HEK293T (cell line): ENCODE measurements at regions not wholly inside any gene's neighbourhood (a gene's known extent, or its start where the extent isn't known, plus 50 kb on each side); places are given as distances from the start of the nearest gene placed in this dataset.

ENCODE experiments used
- CTCF ChIA-PET: fragments of 350-600 bp; formaldehyde crosslinking; extraction: SDS; loops from one replicate; lab custom pipeline; 2021; ENCODE audit warnings: antibody characterized with exemption, inconsistent platforms; lab: Yijun Ruan, JAX
- POLR2A ChIA-PET: fragments of 350-600 bp; formaldehyde crosslinking; extraction: SDS; loops from one replicate; lab custom pipeline; 2020; ENCODE audit warnings: antibody characterized with exemption, inconsistent platforms; lab: Yijun Ruan, JAX
- DNase-seq: peaks from one replicate; pipeline ENCODE4 v3.0.0; 2012; ENCODE audit warnings: mixed read lengths; ENCODE audit errors: extremely low spot score
- ARNT ChIP-seq: fragments of 450-650 bp; IDR thresholded peaks from 2 replicates; pipeline ENCODE4 v1.6.1; 2017; ENCODE audit warnings: mild to moderate bottlenecking
- BHLHE40 ChIP-seq: fragments of 450-650 bp; IDR thresholded peaks from 2 replicates; pipeline ENCODE4 v1.6.1; 2016; ENCODE audit warnings: mild to moderate bottlenecking, moderate library complexity, borderline replicate concordance
- CTBP1 ChIP-seq: fragments of 450-650 bp; IDR thresholded peaks from 2 replicates; pipeline ENCODE4 v1.6.1; 2016; ENCODE audit warnings: borderline replicate concordance
- ELF4 ChIP-seq: fragments of 450-650 bp; IDR thresholded peaks from 2 replicates; pipeline ENCODE4 v1.6.1; 2017; ENCODE audit warnings: antibody characterized with exemption
- FOXA1 ChIP-seq: fragments of 450-650 bp; IDR thresholded peaks from 2 replicates; pipeline ENCODE4 v1.6.1; 2016; ENCODE audit warnings: mild to moderate bottlenecking
- FOXK2 ChIP-seq: fragments of 450-650 bp; IDR thresholded peaks from 2 replicates; pipeline ENCODE4 v1.6.1; 2016; ENCODE audit warnings: mild to moderate bottlenecking
- FOXM1 ChIP-seq: fragments of 450-650 bp; IDR thresholded peaks from 2 replicates; pipeline ENCODE4 v1.6.1; 2017; ENCODE audit warnings: mild to moderate bottlenecking, borderline replicate concordance
- HDGF ChIP-seq: fragments of 450-650 bp; IDR thresholded peaks from 2 replicates; pipeline ENCODE4 v1.6.1; 2017; ENCODE audit warnings: antibody characterized with exemption, borderline replicate concordance
- L3MBTL2 ChIP-seq: fragments of 450-650 bp; conservative IDR thresholded peaks from 2 replicates; pipeline ENCODE4 v1.6.1; 2016; ENCODE audit warnings: mild to moderate bottlenecking
- LEF1 ChIP-seq: fragments of 450-650 bp; IDR thresholded peaks from 2 replicates; pipeline ENCODE4 v1.6.1; 2017; ENCODE audit warnings: mild to moderate bottlenecking, borderline replicate concordance
- NFRKB ChIP-seq: fragments of 450-650 bp; IDR thresholded peaks from 2 replicates; pipeline ENCODE4 v1.6.1; 2016; ENCODE audit warnings: mild to moderate bottlenecking, moderate library complexity
- SP1 ChIP-seq: fragments of 450-650 bp; IDR thresholded peaks from 2 replicates; pipeline ENCODE4 v1.6.1; 2017
- SUZ12 ChIP-seq: fragments of 450-650 bp; IDR thresholded peaks from 2 replicates; pipeline ENCODE4 v1.6.1; 2016; ENCODE audit warnings: mild to moderate bottlenecking
- TARDBP ChIP-seq: fragments of 450-650 bp; IDR thresholded peaks from 2 replicates; pipeline ENCODE4 v1.6.1; 2016
- ZNF384 ChIP-seq: fragments of 450-650 bp; IDR thresholded peaks from 2 replicates; pipeline ENCODE4 v1.6.1; 2016
- TF ChIP-seq, protein P1 (sequence below): fragments of 450-650 bp; IDR thresholded peaks from 2 replicates; pipeline ENCODE4 v1.6.1; 2016

DNA sequence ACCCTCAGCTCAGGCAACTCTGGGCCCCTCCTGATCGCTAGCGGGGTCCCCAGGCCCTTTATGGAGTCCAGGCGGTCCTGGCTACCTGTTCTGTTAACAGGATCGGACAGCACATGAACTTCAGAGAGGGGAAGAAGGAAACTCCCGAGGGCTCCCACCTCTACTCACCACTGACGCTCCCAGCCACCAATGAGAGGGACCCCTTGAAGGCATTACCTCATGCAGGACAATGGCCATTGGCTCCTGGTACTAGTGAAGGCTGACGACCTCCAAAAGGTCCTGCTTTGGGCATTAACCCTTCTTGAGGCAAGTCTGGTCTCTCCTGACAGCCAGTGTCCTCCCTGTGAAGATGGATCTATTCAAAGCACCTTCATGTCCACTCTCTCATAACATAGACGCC is 71.5 kb upstream of the LMO1 start:
- DNase-seq = no peak
- POLR2A ChIA-PET = no interaction called here
- TF ChIP-seq, protein P1, sequence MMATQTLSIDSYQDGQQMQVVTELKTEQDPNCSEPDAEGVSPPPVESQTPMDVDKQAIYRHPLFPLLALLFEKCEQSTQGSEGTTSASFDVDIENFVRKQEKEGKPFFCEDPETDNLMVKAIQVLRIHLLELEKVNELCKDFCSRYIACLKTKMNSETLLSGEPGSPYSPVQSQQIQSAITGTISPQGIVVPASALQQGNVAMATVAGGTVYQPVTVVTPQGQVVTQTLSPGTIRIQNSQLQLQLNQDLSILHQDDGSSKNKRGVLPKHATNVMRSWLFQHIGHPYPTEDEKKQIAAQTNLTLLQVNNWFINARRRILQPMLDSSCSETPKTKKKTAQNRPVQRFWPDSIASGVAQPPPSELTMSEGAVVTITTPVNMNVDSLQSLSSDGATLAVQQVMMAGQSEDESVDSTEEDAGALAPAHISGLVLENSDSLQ = peak; percentile 78
- TF ChIP-seq HDGF = no peak
- CTCF ChIA-PET = no interaction called here

DNA sequence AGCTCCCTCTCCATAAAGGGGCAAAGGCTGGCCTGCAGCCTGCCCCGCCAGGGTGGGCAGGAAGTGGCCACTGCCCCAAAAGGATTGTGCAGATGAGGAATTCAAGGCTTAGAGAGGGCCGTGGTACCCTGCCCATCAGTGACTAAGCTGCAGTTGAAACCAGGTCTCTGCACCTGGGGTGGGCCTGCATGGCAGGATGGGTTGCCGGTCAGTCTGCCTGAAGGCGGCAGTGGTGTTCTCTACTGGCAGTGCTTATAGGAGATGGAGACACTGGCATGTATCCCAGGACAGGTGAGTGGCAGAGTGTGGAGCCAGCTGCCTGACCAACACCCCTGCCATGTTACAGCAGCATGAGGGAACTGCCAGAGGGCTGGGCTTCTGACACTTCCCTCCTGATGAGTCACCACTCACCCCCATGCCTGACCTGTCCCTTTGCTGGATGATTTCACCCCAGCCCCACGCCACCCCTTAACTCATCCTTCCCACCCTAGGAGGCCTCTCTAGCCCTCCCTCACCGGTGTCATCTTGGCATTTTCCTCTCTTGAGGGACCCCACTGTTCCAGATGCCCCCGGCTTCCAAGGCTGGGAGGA is 70.2 kb upstream of the LMO1 start:
- ChIA-PET CTCF (no interaction called here), POLR2A (no interaction called here)
- no peak for TF ChIP-seq FOXA1
- no peak for TF ChIP-seq SUZ12
- TF ChIP-seq CTBP1 = no peak
- TF ChIP-seq L3MBTL2 = no peak
- no peak for TF ChIP-seq TARDBP
- DNase-seq = no peak

DNA sequence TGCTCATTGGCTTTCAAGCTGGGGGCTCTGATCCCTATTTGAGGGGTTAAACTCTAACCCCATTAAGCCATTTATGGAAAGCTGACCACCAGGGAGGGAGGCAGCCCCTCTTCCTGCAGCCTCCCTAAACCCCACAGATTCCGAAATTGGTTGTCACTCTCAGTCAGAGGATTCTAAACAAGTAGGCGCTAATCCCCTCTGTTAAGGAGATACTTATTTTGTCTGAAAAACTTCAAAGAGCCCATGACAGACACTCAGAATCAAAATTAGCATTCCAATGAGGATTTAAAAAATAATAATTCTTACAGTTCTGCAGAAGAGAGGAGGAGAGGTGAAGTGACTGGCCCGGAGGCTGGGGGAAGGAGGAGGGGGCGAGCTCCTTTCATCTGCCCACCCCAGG is 69.7 kb upstream of the LMO1 start:
- POLR2A ChIA-PET = no interaction called here
- CTCF ChIA-PET = no interaction called here
- TF ChIP-seq ELF4 (no peak), FOXM1 (no peak), SUZ12 (no peak), FOXK2 (no peak), BHLHE40 (no peak), CTBP1 (no peak), FOXA1 (no peak), SP1 (no peak), HDGF (no peak), NFRKB (no peak), ARNT (no peak), TARDBP (no peak), ZNF384 (no peak)
- TF ChIP-seq, protein P1 = no peak
- DNase-seq = no peak

DNA sequence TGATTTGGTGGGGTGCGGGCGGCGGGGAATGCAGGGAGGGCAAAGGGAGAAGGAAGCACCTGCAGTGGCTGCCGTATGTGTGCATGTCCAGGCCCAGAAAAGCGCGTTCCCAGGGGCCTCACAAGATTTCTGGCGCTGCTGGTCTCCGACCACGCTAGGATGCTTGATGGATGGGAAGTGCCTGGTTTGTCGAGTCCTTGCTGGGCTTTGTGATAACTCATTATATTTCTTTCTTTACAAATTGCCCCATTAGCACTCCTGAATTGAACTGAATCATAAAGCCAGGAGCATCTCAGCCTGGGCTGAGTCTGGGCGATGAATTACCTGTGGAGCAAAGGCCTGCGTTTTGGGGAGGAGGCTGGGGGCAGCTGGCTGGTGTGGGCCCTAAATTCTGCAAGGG is 69.2 kb upstream of the LMO1 start:
- POLR2A ChIA-PET = no interaction called here
- CTCF ChIA-PET = no interaction called here
- TF ChIP-seq NFRKB = no peak
- no peak for TF ChIP-seq ZNF384
- TF ChIP-seq ARNT = no peak
- TF ChIP-seq CTBP1 = no peak
- no peak for TF ChIP-seq LEF1
- TF ChIP-seq SP1 = no peak
- no peak for TF ChIP-seq FOXK2
- TF ChIP-seq HDGF = no peak
- no peak for TF ChIP-seq ELF4
- TF ChIP-seq, protein P1 = no peak
- no peak for TF ChIP-seq FOXA1
- TF ChIP-seq L3MBTL2 = no peak
- no peak for TF ChIP-seq TARDBP
- no peak for TF ChIP-seq BHLHE40
- no peak for TF ChIP-seq SUZ12
- TF ChIP-seq FOXM1 = no peak
- no peak for DNase-seq

DNA sequence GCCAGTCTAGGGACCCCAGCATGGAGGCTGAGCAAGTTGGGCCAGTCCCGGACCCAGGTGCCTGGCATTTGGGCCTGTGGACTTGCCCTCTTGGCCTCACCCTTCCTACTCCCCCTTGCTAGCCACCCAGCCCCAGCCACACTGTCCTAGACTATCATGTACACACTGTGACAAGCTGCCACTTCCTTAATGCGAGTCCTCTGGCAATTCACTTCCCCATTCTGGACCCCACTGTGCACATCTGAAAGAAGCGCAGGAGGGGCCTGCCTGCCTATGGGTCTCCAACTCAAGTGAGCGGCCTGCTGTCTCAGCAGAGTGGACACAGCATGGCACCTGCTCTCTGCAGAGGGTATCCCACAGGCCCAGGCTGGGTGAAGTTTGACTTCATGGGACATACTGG is 68.5 kb upstream of the LMO1 start:
- no peak for DNase-seq
- POLR2A ChIA-PET = no interaction called here
- TF ChIP-seq FOXM1 = no peak
- TF ChIP-seq BHLHE40 = no peak
- TF ChIP-seq HDGF = no peak
- TF ChIP-seq SUZ12 = no peak
- TF ChIP-seq, protein P1 = no peak
- TF ChIP-seq NFRKB = no peak
- TF ChIP-seq ZNF384 = no peak
- TF ChIP-seq ELF4 = no peak
- TF ChIP-seq CTBP1 = no peak
- no peak for TF ChIP-seq TARDBP
- no peak for TF ChIP-seq ARNT
- TF ChIP-seq SP1 = no peak
- TF ChIP-seq L3MBTL2 = no peak
- TF ChIP-seq FOXK2 = no peak
- no peak for TF ChIP-seq FOXA1
- TF ChIP-seq LEF1 = no peak
- CTCF ChIA-PET = no interaction called here

DNA sequence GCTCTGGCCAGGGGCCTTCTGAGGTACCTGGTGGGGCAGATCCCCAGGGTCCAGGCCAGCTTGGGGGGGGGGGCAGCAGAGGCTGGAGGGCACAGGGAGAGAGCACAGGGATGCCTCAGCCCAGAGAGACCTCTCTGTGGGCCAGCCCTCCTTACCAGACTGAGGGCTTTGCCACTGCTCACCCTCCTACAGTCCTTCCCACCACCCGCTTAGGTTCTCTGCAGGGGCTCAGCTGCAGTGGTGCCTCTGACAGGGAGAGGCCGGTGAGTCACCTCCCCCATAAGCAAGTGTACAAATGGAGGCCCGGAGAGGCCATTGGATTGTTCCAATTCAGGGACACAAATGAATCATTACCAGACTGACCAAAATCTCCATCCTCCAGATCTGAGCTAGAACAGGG is 68.1 kb upstream of the LMO1 start:
- DNase-seq = no peak
- CTCF ChIA-PET = no interaction called here
- POLR2A ChIA-PET = no interaction called here
- TF ChIP-seq ZNF384 (no peak), TARDBP (no peak), FOXM1 (no peak), ELF4 (no peak), FOXK2 (no peak), HDGF (no peak), ARNT (no peak), SUZ12 (no peak), L3MBTL2 (no peak), BHLHE40 (no peak), SP1 (no peak)
